IPS DF 6.9 (cell line): ENCODE measurements at regions not wholly inside any gene's neighbourhood (a gene's known extent, or its start where the extent isn't known, plus 50 kb on each side); places are given as distances from the start of the nearest gene placed in this dataset.
"Not testable (repeated sequence)": the region's sequence is repeated elsewhere in the genome, so short reads cannot be mapped to it uniquely, and the experiment has no call there.

Source experiments
- DNase-seq: peaks from one replicate; pipeline ENCODE4 v3.0.0-alpha.2; 2013; ENCODE audit warnings: low read depth, low spot score
- H3K27ac ChIP-seq: one replicate; pipeline ENCODE4 v1.5.1; 2013; ENCODE audit warnings: low read length, control low read depth
- H3K27me3 ChIP-seq: 2 replicates; pipeline ENCODE4 v1.6.1; 2013; ENCODE audit warnings: mild to moderate bottlenecking, low read length; ENCODE audit not compliant: control insufficient read depth, insufficient read depth
- H3K36me3 ChIP-seq: 2 replicates; pipeline ENCODE4 v1.6.1; 2013; ENCODE audit warnings: low read length; ENCODE audit not compliant: control insufficient read depth, insufficient read depth
- H3K4me1 ChIP-seq: 2 replicates; pipeline ENCODE4 v1.6.1; 2013; ENCODE audit warnings: low read length; ENCODE audit not compliant: control insufficient read depth, insufficient read depth
- H3K4me3 ChIP-seq: 2 replicates; pipeline ENCODE4 v1.5.1; 2013; ENCODE audit warnings: mild to moderate bottlenecking, low read length
- H3K9me3 ChIP-seq: 2 replicates; pipeline ENCODE4 v1.6.1; 2013; ENCODE audit warnings: low read length, inconsistent platforms; ENCODE audit not compliant: control insufficient read depth, insufficient read depth
- WGBS: extraction: QIAGEN DNeasy Blood & Tissue Kit; methylation state at CpG from one replicate; pipeline ENCODE4 v1.1.7; 2013; ENCODE audit warnings: mixed read lengths, missing lambda C conversion rate; ENCODE audit not compliant: insufficient read length, insufficient coverage; 5-methylcytosine and 5-hydroxymethylcytosine counted together

- Histone ChIP-seq H3K4me1 (no peaks in the 10 kb centered on the region), H3K36me3 (no peaks in the 10 kb centered on the region), H3K9me3 (no peaks in the 10 kb centered on the region), H3K27ac (no peak overlapping the region), H3K4me3 (no peak overlapping the region), H3K27me3 (no peaks in the 10 kb centered on the region)
- DNase-seq: no peak
- no CpG with 5 or more reads among the region's 4 CpGs for WGBS
Observed at GRCh38 chr11:133650082-133650481, 117.8 kb upstream of the OPCML start.

- no peak for DNase-seq
- H3K27ac ChIP-seq: no peak overlapping the region
- no peaks in the 10 kb centered on the region for H3K4me1 ChIP-seq
- H3K36me3 ChIP-seq: no peaks in the 10 kb centered on the region
- WGBS: no CpG with 5 or more reads among the region's 16 CpGs
- H3K27me3 ChIP-seq: no peaks in the 10 kb centered on the region
- no peak overlapping the region for H3K4me3 ChIP-seq
- no peaks in the 10 kb centered on the region for H3K9me3 ChIP-seq
Observed at GRCh38 chr11:133649040-133649439, 116.7 kb upstream of the OPCML start.

- H3K9me3 ChIP-seq: no peaks in the 10 kb centered on the region
- no peaks in the 10 kb centered on the region for H3K36me3 ChIP-seq
- DNase-seq: no peak
- no peaks in the 10 kb centered on the region for H3K27me3 ChIP-seq
- no peak overlapping the region for H3K27ac ChIP-seq
- H3K4me1 ChIP-seq: peaks cover 2% of the 10 kb centered on the region; the same call in 1 of the 2 replicates
- no CpG with 5 or more reads among the region's 2 CpGs for WGBS
- H3K4me3 ChIP-seq: no peak overlapping the region
Observed at GRCh38 chr11:133639408-133639807, 107.1 kb upstream of the OPCML start.

DNA sequence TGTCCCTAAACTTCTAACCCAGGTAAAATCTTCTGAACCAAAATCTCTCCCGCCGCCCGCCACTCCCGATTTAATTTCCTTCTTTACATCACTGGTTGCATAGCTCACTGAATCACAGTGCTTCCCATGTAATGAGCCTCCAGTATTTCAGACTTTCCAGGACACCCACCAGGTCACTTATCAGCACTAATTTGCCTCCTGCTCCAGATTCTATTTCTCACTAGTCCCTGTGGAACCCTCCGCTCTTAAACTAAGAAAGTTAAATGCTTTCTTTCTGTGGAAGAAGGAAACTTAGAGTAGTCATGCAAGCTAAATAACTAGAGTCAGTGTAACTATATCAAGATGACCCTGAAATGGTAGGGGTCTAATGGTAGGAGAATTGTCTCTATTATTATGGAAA lies 106.6 kb upstream of the OPCML start:
- Histone ChIP-seq H3K4me3 (no peak overlapping the region), H3K27ac (no peak overlapping the region), H3K4me1 (peaks cover 2% of the 10 kb centered on the region; the same call in 1 of the 2 replicates), H3K36me3 (no peaks in the 10 kb centered on the region), H3K27me3 (no peaks in the 10 kb centered on the region), H3K9me3 (no peaks in the 10 kb centered on the region)
- WGBS: no CpG with 5 or more reads among the region's 5 CpGs
- no peak for DNase-seq

DNA sequence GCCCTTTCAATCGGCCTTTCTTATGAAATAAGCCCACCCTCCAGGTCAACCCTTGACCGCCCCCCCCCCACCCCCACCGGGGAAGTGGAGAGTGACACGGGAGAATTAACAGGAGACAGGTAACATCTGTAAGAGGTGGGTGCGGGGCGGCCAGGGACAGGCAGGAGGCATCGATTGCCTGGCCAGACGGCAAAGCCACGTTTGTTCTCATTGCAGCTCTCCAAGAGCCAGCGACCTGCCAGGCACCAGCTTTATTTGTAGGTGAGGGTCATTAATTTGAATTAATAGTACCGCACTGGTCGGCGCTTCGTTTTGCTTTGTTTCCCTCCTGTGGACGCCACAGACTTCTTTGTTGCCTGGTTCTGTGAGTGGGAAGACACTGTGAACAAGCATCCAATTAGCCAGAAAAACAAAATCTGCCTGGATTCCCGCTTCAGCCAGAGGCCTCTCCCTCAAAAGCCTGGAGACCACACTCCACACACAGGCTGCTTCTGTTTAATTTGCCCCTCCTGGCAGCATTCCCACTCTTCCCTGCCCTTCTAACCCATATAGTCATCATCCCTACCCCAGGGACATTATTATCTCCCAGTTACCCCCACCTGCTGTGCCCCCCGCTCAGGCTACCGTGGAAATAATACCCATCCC lies 104.5 kb upstream of the OPCML start:
- no peak for DNase-seq
- no peaks in the 10 kb centered on the region for H3K27me3 ChIP-seq
- no peaks in the 10 kb centered on the region for H3K9me3 ChIP-seq
- no peak overlapping the region for H3K4me3 ChIP-seq
- no peaks in the 10 kb centered on the region for H3K36me3 ChIP-seq
- WGBS: no CpG with 5 or more reads among the region's 18 CpGs
- no peak overlapping the region for H3K27ac ChIP-seq
- H3K4me1 ChIP-seq: peaks cover 2% of the 10 kb centered on the region; the same call in 1 of the 2 replicates

DNA sequence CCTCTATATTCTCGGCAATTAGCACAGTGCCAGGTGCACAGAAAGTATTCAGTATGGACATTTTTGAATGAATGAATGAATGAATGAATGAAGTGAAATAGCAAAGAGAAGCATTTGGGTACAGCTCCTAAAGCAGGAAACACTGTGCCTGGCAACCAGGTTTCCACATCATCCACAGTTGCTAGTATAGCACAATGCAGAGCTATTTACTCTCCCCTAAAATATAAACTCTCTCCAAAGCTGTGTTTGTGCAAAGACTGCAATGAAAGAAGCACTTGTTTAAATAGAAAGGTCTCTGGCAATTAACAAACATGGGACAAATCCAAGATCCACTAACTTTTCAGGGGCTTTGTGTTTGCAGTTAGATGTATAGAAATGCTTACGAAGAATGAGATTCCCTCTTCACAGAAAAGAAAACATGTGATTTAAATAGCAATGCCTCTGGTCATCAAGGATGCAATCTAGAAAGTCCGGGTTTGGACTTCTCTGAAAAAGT lies 103.0 kb upstream of the OPCML start:
- Histone ChIP-seq H3K9me3 (no peaks in the 10 kb centered on the region), H3K27ac (no peak overlapping the region), H3K4me1 (peaks cover 2% of the 10 kb centered on the region; the same call in 1 of the 2 replicates), H3K27me3 (no peaks in the 10 kb centered on the region), H3K36me3 (no peaks in the 10 kb centered on the region), H3K4me3 (no peak overlapping the region)
- WGBS: no CpG with 5 or more reads among the region's 3 CpGs
- no peak for DNase-seq

DNA sequence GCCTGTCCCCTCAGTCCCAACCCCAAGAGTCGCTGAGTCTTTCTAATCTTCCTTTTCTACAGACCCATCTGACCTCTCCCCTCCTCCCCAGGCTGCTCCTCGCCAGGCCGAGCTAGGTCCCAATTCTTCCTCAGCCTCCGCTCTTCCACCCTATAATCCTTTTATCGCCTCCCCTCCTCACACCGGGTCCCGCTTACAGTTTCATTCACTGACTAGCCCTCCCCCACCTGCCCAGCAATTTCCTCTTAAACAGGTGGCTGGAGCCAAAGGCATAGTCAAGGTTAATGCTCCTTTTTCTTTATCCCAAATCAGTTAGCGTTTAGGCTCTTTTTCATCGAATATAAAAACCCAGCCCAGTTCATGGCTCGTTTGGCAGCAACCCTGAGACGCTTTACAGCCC lies 96.1 kb upstream of the OPCML start:
- not testable (repeated sequence) for H3K9me3 ChIP-seq, H3K27ac ChIP-seq, H3K4me3 ChIP-seq, H3K4me1 ChIP-seq, H3K36me3 ChIP-seq, H3K27me3 ChIP-seq, DNase-seq
- WGBS: no CpG with 5 or more reads among the region's 11 CpGs

DNA sequence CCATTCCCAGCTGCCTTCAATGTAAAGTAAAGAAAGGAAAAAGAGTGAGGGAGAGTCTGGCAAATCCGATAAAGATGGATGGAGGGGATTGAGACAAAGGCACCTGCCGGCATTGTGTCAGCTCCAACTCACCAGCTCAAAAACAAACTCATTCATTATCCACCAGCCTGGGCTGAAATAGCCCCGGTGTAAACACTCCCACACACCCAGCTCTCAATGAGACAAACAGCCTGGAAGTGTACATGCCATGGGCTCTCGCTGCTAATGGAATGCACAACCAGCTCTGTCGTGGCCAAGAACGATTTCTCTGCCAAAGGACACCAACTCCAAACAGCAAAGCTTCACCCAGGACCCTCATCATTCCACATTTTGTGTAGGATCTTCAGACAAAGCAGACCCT lies 89.3 kb upstream of the OPCML start:
- Histone ChIP-seq H3K27ac (no peak overlapping the region), H3K36me3 (no peaks in the 10 kb centered on the region), H3K4me1 (no peaks in the 10 kb centered on the region), H3K27me3 (no peaks in the 10 kb centered on the region), H3K9me3 (no peaks in the 10 kb centered on the region), H3K4me3 (no peak overlapping the region)
- DNase-seq: no peak
- no CpG with 5 or more reads among the region's 6 CpGs for WGBS

GRCh38 chr11:133619973-133620372 lies 87.7 kb upstream of the OPCML start:
- WGBS: no CpG with 5 or more reads among the region's 2 CpGs
- Histone ChIP-seq H3K9me3 (no peaks in the 10 kb centered on the region), H3K36me3 (no peaks in the 10 kb centered on the region), H3K4me1 (no peaks in the 10 kb centered on the region), H3K27ac (no peak overlapping the region), H3K4me3 (no peak overlapping the region), H3K27me3 (no peaks in the 10 kb centered on the region)
- no peak for DNase-seq

- no peaks in the 10 kb centered on the region for H3K27me3 ChIP-seq
- no peaks in the 10 kb centered on the region for H3K36me3 ChIP-seq
- H3K4me1 ChIP-seq: no peaks in the 10 kb centered on the region
- DNase-seq: no peak
- no CpG with 5 or more reads among the region's 2 CpGs for WGBS
- no peaks in the 10 kb centered on the region for H3K9me3 ChIP-seq
- H3K4me3 ChIP-seq: no peak overlapping the region
- H3K27ac ChIP-seq: no peak overlapping the region
Observed at GRCh38 chr11:133619397-133619796, 87.1 kb upstream of the OPCML start.

- Histone ChIP-seq H3K36me3 (no peaks in the 10 kb centered on the region), H3K9me3 (no peaks in the 10 kb centered on the region), H3K27ac (no peak overlapping the region), H3K27me3 (no peaks in the 10 kb centered on the region), H3K4me1 (no peaks in the 10 kb centered on the region), H3K4me3 (no peak overlapping the region)
- DNase-seq: no peak
- WGBS: no CpG with 5 or more reads among the region's 9 CpGs
Observed at GRCh38 chr11:133618544-133618943, 86.2 kb upstream of the OPCML start.
